Frontal cortex (tissue), 3 donors: ENCODE measurements at regions not wholly inside any gene's neighbourhood (a gene's known extent, or its start where the extent isn't known, plus 50 kb on each side); places are given as distances from the start of the nearest gene placed in this dataset.
"Not testable (repeated sequence)": the region's sequence is repeated elsewhere in the genome, so short reads cannot be mapped to it uniquely, and the experiment has no call there.

Experiments
- DNase-seq, 2 donors: peaks; one replicate each; pipeline ENCODE4 v3.0.0; 2012; ENCODE audit warnings: low spot score in 2 of 2
- FAIRE-seq: peaks from 2 replicates; lab custom pipeline; 2012; peaks lifted over from hg19 to GRCh38; lab: Jason Lieb, UNC
- donor health status: control.
- donor health status: control.
- donor health status: control.

DNA sequence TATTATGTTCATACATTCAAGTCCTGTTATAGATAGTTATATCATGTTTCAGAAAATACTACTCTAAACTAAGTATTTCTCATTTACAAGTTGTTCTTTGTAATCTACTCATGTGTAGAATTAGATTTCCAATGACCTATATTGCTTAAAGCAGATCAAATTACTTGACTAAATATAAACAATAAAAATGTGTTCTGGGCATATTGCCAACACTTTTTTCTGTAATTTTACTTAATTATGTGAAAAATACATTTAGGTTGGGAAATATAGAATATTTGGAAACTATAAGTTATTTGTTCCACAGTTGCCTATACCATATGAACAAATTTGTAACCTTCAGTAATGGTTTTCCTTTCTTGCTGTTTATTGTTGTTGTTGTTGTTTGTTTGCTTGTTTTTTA lies 275.2 kb upstream of the PCDH9 start:
- FAIRE-seq = peak; percentile 36
- no peak for DNase-seq

DNA sequence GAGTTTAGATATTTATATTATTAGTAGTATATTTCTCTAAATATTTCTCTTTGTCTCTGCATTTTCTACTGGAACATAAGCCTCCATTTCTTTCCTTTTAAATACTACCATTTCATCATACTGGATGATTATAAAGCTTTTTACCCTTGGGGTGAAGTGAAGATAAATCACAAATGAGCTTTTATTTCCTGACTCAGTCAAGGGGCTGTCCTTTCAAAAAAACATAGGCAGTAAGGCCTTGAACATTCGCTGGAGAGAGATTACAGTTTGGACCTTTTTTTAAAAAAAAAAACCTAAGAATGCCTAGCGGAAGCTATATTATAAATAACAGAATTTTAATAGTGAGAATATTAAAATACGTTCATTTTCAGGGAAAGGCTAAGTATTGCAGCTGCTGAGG lies 268.8 kb upstream of the PCDH9 start:
- no peak for FAIRE-seq
- no peak for DNase-seq

DNA sequence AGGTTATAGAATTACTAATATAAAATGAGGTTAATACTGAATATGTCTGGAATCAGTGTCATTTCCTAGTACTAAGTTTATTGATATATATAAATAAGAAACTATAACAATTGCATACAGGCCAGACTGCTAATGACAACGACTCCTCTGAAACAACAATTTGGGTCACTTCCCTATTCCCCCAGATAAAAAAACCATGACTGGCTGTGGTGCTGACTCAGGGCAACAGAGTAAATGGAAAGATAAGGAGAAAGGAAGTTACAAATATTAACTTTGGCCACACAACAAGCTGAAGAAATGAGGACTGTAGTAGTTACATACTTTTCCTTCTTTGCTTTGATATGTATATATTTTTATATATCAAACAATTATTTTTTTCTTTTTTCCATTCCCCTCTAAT lies 263.7 kb upstream of the PCDH9 start:
- FAIRE-seq (no peak), DNase-seq (no peak)

DNA sequence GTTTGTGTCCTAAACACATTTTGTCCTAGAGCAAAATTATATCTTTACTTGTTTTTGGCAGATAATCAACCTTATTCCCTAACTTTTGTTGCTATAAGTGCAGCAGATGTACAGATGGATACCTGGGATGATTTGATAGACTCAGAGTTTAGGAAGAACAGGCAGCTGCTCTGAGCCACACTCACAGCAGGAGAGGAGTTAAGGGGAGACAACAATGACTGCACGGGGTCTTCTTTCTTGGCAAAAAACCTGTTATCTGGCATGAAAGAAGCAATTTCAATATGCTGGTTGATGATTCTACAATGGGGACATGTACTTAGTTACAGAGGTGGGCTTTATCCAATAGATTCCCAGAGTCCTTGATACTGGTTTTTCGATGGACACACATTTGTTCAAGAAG lies 258.9 kb upstream of the PCDH9 start:
- no peak for DNase-seq
- FAIRE-seq = no peak

DNA sequence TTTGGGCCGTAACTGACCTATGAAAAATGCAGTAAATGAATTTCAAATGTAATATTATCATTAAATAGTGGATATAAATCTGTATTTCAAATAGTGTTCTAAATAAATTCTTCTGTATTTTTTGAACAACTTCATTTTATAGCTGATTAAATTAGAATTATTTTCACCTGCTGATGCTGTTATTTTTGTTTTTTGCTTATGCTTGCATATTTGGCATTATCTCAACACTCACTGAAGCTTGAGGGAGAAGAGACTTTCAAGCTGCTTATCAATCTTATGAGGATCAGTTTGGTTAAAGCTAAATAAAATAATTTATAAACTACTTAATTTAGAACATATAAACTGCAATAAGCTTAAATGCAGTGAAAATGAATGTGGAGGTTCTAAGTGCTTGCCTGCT lies 251.3 kb upstream of the PCDH9 start:
- DNase-seq (no peak), FAIRE-seq (no peak)

DNA sequence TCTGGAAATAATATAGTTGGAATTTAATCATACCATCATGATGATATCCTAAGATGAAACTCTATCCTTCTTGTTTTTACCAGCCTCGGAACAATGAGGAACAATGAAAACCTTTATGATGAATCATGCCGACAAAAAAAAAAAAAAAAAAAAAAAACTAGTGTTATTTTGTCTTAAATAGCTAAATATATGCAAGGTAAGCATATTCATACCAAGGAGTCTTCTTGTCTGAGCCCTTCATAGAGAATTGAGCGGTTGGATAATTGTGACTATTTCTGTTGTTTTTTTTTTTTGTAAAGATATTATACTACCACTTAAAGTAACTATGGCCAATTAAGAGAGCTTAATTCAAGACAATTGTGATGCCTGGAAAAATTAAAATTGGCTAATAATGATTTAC lies 244.0 kb upstream of the PCDH9 start:
- no peak for FAIRE-seq
- DNase-seq = no peak

DNA sequence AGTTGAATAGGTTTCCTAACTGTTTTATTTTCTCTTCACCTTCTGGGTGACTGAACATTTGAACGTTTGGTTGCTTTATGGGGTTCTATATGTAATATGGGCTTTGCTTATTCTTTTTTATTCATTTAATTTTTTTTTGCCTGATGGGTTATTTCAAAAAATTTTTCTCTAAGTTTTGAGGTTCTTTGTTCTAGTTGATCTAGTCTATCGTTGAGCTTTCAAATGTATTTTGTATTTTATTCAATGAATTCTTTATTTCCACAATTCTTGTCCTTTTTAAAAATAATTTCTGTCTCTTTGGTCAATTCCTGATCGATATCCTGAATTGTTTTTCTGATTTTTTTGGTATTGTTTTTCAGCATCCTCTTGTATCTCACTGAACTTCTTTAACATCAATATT lies 239.5 kb upstream of the PCDH9 start:
- no peak for DNase-seq
- no peak for FAIRE-seq

DNA sequence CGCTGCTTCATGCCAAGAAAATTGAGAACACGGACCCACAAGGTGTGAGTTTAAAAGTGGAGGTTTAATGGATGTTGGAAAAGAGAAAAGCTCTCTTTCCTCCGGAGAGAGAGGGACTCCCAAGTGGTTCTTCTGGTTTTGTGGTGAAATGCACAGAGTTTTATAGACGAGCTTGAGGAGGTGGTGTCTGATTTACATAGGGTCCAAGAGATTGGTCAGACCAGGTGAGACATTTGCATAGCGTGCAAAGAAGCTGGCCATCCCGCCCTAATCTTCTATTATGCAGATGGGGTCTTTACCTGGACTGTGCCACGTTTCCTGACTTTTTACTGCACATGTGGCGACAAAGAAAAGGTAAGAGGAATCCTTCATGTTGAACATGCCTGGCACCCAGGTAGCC lies 236.4 kb upstream of the PCDH9 start:
- FAIRE-seq = no peak
- no peak for DNase-seq

DNA sequence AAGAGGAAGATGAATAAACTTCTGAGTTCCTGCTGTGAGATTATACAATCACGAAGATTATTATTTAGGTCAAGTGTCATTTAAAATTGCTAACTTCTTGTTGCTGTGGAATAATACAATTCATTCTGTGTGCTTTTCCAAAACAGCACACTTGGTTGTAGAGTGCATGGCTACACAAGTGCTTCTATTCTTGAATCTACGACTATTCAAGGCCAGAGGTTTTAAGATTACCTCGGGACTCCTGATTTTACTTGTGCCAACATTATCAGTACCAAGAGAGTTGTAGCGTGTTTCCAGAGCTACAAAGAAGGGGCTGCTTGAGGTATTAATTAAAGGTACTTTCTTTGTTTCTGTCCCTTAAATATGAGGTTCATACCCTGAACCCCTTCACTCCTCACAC lies 234.0 kb upstream of the PCDH9 start:
- DNase-seq (no peak), FAIRE-seq (no peak)

DNA sequence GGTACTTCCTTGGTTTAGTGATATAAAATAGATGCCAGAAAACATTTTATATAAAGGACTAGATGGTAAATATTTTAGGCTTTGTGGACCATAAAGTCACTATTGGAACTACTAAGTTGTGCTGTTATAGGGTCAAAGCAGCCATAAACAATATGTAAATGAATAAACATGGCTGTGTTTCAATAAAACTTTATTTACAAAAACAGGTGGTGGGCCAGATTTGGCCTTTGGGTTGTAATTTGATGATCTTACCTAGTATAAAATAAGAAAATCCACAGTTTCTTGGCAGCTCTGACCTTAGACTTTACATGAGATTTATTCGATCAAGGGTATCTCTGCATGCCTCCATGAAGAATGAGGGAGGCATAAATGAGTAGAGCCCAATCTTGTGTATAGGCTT lies 232.0 kb upstream of the PCDH9 start:
- FAIRE-seq = no peak
- no peak for DNase-seq

DNA sequence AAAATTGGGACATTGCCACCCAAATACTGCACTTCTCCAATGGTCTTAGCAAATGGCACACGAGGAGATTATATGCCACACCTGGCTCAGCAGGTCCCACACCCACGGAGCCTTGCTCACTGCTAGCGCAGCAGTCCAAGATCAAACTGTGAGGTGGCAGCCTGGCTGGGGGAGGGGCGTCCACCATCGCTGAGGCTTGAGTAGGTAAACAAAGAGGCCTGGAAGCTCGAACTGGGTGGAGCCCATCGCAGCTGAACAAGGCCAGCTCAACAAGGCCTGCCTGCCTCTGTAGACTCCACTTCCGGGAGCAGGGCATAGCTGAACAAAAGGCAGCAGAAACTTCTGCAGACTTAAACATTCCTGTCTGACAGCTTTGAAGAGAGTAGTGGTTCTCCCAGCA lies 222.4 kb upstream of the PCDH9 start:
- not testable (repeated sequence) for DNase-seq, FAIRE-seq

DNA sequence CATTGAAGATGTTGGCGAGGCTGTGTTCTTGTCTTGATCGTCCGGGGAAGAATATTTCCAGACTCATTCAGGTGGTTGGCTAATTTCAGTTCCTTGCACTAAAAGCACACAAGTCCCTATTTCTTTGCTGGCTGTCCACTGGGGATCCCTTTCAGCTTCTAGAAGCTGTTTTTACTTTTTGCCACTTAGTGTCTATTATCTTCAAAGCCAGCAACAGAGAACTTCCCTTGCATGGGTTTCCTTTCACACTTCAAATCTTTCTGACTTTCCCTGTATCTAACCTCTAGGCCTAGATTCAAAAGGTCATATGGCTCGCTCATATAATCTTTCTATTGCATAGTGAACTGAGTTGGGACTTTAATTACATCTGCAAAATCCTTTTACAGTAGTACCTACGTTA lies 215.3 kb upstream of the PCDH9 start:
- no peak for FAIRE-seq

DNA sequence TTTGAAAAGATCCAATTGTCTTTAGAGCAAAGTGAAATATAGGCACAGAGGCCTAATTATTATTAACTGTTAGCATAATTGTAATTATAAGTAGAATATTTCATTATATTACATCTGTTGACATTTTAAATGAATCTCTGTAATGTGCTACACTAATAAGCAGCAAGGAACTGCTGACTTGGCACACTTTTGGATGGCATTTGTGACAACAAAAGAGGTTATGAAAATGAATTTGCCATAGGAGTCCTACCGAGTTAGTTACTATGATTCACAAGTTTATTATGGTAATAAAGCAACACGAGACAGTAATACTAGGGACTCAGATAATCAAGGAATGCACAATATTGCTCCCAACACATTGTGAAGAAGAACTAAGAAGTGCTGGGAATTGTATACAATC lies 213.8 kb upstream of the PCDH9 start:
- no peak for FAIRE-seq
- no peak for DNase-seq

More for the DNA sequence above, 215.3 kb upstream of the PCDH9 start:
- no peak for DNase-seq

DNA sequence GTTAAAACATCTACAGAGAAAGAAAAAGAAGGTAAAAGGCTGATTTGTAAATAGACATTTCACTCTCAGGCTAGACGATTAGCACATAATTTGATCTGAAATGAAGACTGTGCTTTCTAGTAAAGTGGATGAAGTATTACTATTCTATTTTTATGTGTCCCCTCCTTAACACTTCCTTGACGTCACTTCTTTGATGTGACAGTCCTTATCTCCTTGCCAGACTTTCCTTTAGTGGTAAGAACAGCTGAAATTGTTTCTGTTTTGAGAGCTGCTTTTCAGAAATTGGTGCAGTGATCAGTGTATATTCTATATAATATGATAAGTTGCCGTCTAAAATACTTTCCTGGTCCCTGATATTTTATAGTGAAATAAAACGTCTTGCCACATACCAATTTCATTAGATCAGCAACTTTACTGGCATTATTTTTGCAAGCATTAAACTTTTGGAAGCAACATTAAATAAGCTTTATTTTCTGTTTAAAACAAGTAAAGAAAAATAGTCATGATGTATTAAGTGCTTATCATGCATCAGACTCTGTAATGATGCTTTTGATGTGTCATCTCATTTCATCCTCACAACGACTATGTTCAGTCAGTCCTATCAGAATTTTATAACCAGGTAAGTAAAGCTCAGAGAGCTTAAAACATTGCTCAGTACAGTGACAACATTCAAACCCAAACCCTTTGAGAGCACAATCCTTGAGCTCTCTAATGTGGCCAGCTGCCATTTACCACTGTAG lies 210.3 kb upstream of the PCDH9 start:
- no peak for FAIRE-seq
- no peak for DNase-seq

DNA sequence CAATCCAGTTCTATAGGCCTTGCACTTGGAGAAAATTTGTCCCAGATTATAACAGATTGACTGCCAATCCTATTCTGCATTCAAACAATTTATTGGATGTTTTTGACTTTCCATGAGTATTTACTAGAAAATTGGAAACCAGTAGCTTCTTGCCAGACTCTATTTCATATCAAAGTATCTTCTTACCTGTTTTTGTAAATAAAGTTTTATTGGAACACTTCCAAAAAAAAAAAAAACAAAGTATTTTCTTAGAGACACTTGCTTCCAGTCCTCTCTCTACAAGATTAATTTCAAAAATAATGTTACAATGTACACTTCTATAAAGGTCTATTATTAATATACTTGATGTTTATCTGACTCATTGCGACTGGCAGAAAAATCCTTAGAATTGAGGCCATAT lies 209.2 kb upstream of the PCDH9 start:
- DNase-seq = no peak
- no peak for FAIRE-seq

DNA sequence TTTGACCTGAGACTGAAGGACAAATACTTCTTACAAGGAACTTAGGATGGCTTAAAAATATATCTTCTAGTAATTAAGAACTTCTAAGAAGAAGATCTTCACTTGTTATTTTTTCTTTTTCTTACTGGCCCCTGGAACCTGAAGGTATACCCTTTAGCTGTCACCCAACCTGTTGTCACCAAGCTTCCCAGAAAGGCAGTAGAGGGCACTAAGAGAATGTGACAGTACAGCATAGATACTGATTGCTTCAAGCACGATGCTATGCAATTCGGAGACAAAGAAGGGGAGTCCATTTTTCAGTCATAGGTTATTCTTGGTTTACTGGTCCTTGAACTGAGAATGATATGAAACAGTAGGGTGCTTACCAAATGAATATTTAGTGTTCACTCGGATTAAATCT lies 208.3 kb upstream of the PCDH9 start:
- no peak for DNase-seq
- no peak for FAIRE-seq

DNA sequence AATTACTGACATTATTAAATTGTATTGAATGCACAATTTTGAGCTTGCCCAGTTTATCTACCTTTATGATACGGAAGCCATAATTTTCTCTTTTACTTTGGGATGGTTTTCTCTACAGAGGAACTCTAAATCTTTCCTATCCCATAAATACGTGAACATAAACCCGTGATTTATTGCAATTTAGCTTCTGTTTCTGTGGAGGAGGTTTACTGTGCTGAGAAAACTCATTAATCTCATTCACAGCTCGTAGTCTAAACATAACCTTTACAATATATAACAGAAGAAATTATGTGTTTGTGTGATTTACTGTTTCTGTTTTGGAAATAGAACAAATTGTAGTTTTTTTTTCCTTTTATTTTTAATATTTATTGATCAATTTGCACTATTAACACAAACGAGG lies 207.1 kb upstream of the PCDH9 start:
- no peak for FAIRE-seq
- no peak for DNase-seq

DNA sequence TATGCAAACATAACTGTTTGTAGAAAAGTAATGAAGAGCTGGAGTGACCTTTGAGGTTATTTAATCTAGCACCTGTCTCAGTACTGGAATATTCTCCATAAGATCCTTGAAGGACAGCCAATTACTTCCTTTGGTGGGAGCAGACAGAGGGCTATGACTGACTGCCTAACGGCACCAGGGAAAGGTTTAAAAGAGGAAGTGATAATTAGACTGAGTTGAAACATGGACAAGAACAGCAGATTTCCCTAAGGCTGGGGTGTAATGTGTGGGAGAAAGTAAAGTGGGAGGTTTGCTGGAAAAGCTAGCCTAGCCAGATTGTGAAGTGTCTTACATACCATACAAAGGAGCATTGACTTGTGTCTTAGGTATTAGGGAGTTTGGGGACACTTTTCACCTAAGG lies 191.3 kb upstream of the PCDH9 start:
- DNase-seq (no peak), FAIRE-seq (no peak)

DNA sequence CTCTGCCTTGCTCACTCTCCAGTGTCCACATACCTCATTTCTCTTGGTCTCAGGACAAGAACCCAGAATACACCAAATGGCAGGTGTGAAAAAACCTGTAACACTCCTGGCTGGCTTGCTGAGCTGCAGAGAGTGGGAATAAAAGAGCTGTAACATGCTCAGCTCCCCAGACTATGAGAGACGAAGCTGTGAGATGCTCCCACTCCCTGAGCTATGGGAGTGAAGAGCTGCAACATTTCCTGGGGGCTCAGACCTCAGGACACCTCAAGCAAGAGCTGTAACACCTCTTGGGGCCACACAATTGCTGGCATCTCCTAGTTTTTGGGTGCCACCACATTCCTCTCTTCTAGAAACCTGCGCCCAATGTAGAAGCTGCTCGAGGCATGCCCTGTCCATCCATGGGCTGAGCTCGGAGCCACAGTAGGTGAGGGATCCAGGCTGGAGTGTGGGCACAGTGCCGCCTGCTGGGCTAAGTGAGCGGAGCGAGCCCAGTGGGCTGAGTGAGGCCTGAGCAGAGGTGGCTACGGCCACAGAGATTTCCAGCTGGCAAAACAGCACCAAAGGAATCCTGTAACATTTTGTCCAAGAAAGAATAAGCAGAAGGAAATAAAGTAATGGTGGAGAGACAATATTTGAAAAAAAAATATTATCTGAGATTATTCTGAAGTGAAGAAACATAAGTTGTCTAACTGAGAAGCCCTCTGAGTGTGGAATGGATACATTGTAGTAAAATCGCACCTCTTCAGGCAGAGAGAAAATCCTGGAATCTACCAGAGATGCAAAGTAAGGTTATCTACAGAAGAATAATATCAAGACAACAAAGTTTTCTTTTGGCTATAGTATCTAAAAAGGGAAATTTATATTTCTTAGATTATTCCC lies 186.2 kb upstream of the PCDH9 start:
- DNase-seq = no peak

DNA sequence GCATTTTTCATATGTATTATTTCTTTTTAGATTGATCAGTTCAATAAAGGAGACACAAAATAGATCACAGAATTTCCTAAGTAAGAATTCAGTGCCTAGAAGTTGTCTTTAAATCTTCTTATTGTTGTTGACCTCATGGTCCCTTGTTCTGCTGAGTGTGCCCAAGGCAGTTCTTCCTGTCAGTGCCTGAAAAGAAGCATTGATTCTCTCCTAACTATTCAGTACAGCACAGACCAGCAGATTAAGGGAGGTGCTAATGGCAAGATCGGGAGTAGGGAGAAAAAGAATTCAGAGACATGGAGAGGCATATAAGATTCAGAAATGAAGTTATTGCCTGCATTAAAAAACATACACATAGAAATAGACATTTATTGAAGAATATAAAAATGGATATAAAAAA lies 180.5 kb upstream of the PCDH9 start:
- DNase-seq (no peak), FAIRE-seq (no peak)

More for the DNA sequence above, 186.2 kb upstream of the PCDH9 start:
- no peak for FAIRE-seq

DNA sequence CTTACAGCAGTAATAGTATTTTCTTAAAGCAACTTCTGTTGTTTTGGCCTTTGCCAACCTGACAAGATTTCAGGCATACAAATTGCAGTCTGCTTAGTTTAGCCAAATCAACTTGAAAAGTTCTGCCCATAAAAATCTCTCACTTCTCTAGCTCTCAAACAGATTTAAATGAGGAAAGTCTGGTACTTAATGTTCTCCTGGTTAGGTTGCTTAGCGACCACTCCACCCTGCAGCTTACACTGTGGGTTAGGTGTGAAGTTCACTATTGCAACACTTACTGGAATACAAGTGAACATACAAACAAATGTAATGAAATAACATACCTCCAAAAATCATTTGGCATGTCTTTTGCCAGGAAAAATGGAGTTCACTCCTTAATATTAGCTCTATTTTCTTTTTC lies 178.7 kb upstream of the PCDH9 start:
- DNase-seq (no peak), FAIRE-seq (no peak)

DNA sequence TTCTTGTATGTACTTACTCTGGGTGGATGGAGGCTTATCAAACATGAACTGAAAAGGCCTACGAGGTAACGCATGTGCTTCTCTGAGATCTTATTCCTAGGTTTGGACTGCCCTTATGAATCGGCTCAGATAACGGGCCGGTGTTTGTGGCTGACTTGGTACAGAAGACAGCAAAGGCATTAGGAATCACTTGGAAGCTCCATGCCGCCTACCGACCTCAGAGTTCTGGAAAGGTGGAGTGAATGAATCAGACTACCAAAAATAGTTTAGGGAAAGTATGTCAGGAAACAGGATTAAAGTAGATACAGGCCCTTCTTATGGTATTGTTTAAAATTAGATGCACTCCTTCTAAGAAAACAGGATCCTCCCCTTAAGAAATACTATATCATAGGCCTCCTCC lies 172.4 kb upstream of the PCDH9 start:
- DNase-seq = no peak
- FAIRE-seq = no peak
